ENCODE measurements at regions not wholly inside any gene's neighbourhood (a gene's known extent, or its start where the extent isn't known, plus 50 kb on each side); places are given as distances from the start of the nearest gene placed in this dataset.

GRCh38 chr11:127790592-127790991 lies 790.0 kb upstream of the KIRREL3 start:
- SMC1A ChIA-PET (ENCODE audit: uncharacterized antibody, unreplicated experiment), result no interaction called here
- Histone ChIP-seq H3K4me3 (no peak overlapping the region), H3K4me2 (ENCODE audit: control insufficient read depth, insufficient read depth) (no peak overlapping the region), H3K9me3 (replicated peaks; ENCODE audit: control insufficient read depth, insufficient read depth, low read length) (no peaks in the 10 kb centered on the region), H4K20me1 (ENCODE audit: control insufficient read depth, insufficient read depth) (no peaks in the 10 kb centered on the region), H3K79me2 (ENCODE audit: control insufficient read depth, insufficient read depth, low read length) (no peaks in the 10 kb centered on the region), H2AFZ (ENCODE audit: control insufficient read depth, low read depth, low read length) (no peak overlapping the region), H3K27me3 (replicated peaks in 1 of 2; ENCODE audit: control insufficient read depth in 2 of 2, insufficient read depth in 2 of 2, low read length in 1 of 2) (no peaks in the 10 kb centered on the region), H3K27ac (ENCODE audit: control insufficient read depth, insufficient read depth) (no peak overlapping the region), H3K9ac (ENCODE audit: control insufficient read depth, insufficient read depth, low read length) (no peak overlapping the region), H3K36me3 (ENCODE audit: control insufficient read depth in 2 of 2, insufficient read depth in 2 of 2, low read length in 1 of 2) (no peaks in the 10 kb centered on the region), H3K4me1 (ENCODE audit: control insufficient read depth, insufficient read depth, low read length) (no peaks in the 10 kb centered on the region)
- FAIRE-seq, result no peak
- WGBS (ENCODE audit: insufficient coverage, insufficient replicate concordance, low lambda C conversion rate, missing lambda C conversion rate), result 46% methylated on average over 4 of the region's 4 CpGs
- in situ Hi-C loops (cut with MboI), result no loop called here
- no TSS peak for BruUV-seq (replicated peaks)
- no peak for DNase-seq (ENCODE audit: low read depth, low spot score)
- no peak for ATAC-seq
- intact Hi-C loops (cut with micrococcal nuclease; ENCODE audit: unreplicated experiment), result no loop called here
- POLR2A ChIA-PET, result no interaction called here
- CTCF ChIA-PET, result interaction anchor here (0.8 kb wide), 1 partner anchor 60 kb away, joined by 3 read pairs; no protein-coding TSS in a partner anchor
- RAD21 ChIA-PET (ENCODE audit: unreplicated experiment), result interaction anchor here (0.6 kb wide), 1 partner anchor 173 kb away, joined by 3 read pairs; no protein-coding TSS in a partner anchor
- no peak for TF ChIP-seq JUNB (IDR thresholded peaks at IDR 0.05)
- TF ChIP-seq MEF2A (IDR thresholded peaks at IDR 0.05; ENCODE audit: insufficient read depth, low read depth, low read length), result no peak
- TF ChIP-seq ZBTB33 (IDR thresholded peaks at IDR 0.05), result no peak
- TF ChIP-seq PBX3 (IDR thresholded peaks at IDR 0.05; ENCODE audit: insufficient replicate concordance, low read depth, low read length), result no peak
- TF ChIP-seq NFYB (IDR thresholded peaks at IDR 0.05; ENCODE audit: insufficient read depth, low read depth, low read length), result no peak
- no peak for TF ChIP-seq KAT2A (conservative IDR thresholded peaks at IDR 0.05; ENCODE audit: control insufficient read depth, low read depth, low read length)
- no peak for TF ChIP-seq NKRF (conservative IDR thresholded peaks at IDR 0.05)
- no peak for TF ChIP-seq NR2C2 (IDR thresholded peaks at IDR 0.05; ENCODE audit: borderline replicate concordance, control insufficient read depth, insufficient read length, low read depth)
- no peak for TF ChIP-seq PRDM15 (CRISPR knock-in tag; IDR thresholded peaks at IDR 0.05)
- TF ChIP-seq MEF2B (IDR thresholded peaks at IDR 0.05; ENCODE audit: partially characterized antibody, poor library complexity, severe bottlenecking), result no peak
- no peak for TF ChIP-seq NFIC (IDR thresholded peaks at IDR 0.05; ENCODE audit: low read depth, low read length)
- no peak for TF ChIP-seq HDGF (IDR thresholded peaks at IDR 0.05)
- TF ChIP-seq USF2 (IDR thresholded peaks at IDR 0.05; ENCODE audit: borderline replicate concordance, low read depth, low read length), result no peak

Data from GM12878 (cell line).